HG02885 (cell line): ENCODE measurements at regions not wholly inside any gene's neighbourhood (a gene's known extent, or its start where the extent isn't known, plus 50 kb on each side); places are given as distances from the start of the nearest gene placed in this dataset.

Source experiments
- ATAC-seq: cut with Tn5 transposase; IDR thresholded peaks from one replicate; pipeline ENCODE4 v1.9.1; 2021; ENCODE audit warnings: mild to moderate bottlenecking; ENCODE audit not compliant: unreplicated experiment, poor library complexity

DNA sequence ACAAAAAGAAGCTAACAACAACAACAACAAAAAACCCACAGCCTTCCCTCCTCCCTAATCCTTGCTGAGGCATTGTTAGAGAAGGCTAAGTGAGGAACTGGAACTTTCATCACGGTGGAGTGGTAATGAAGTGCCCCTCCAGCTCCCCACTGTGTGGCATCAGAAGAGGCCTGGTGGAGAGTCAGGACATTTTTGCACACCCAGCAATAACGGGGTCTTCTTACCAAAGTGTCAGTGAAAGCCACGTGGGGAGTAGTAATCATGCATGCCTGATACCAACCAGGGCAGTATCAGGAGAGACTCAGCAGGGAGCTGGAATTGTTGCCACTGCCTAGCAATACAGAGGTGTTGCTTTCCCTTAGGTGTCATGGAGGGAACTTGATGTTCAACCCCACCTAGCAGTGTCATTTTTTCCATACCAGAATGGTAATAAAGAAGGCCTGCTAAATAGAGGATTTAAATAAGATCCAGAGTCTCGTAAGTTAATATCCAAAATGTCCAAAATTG, 299.7 kb upstream of the RGS6 start:
- ATAC-seq: no peak

DNA sequence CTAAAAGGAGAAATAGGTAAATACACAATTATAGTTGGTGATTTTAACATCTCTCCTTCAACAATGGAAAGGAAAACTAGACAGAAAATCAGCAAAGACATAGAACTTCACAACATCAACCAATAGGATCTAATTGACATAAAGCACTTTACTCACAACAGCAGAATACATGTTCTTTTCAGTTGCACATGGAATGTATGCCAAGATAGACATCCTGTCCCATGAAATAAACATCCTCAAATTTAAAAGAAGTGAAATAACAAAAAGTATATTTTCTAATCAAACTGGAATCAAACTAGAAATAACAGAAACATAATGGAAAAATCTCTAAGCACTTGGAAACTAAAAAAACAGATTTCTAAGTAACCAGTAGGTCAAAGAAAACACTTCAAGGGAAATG, 296.2 kb upstream of the RGS6 start:
- ATAC-seq: no peak

GRCh38 chr14:71636820-71637471, 295.3 kb upstream of the RGS6 start:
- ATAC-seq: no peak

- no peak for ATAC-seq
Measured at GRCh38 chr14:71638523-71639196, 293.6 kb upstream of the RGS6 start.

GRCh38 chr14:71642715-71643114, 289.5 kb upstream of the RGS6 start:
- ATAC-seq: no peak

DNA sequence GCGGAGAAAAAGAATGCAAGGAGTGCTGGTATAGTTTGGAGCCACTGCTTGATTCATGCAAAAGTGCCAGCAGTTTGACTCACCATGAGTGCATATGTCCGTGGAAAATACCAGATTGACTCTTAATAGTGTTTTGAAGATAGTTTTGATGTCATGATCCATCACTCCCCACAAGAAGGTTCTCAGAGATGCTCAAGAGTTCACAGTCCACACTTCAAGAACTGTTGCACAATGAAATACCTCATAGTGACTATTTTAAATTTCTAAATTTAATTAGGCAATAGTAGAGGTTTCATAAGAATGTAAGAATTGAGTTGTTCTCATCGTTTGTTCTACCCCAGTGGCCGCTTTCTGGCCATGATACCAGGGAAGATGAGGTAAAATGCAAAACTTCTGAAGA, 286.6 kb upstream of the RGS6 start:
- no peak for ATAC-seq

GRCh38 chr14:71646518-71646917, 285.7 kb upstream of the RGS6 start:
- no peak for ATAC-seq

DNA sequence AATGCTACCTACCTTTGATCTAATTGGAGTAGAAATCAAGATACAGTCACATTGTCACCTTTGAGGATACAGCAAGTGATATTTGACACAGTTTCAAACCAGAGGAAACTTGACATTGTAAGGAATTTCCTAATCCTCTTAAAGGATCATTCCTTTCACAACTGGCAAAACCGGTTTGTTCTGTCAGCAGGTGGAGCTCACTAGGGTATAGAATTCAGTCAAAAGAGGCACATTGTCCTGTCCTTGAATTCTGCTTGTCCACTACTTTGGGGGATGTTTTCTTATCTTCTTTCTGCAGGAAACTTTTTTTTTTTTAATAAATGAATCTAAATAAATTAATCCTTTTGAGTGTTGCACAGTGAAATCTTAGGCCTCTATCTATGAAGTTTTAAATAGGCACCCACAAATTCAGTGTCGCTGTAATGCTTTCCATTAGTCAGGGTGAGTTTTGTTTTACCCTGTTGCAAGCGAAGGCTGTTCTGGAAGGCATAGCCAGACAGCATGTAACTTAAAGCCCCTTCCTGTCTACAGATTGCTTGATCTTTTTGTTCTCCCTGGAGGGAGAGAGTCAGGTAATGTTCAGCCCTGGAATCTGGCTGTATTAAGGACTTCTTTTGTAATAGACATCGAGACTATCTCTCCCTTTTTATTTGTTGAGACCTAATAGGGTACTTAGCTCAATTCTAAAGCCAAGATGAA, 285.0 kb upstream of the RGS6 start:
- ATAC-seq: no peak

GRCh38 chr14:71648725-71649124, 283.5 kb upstream of the RGS6 start:
- ATAC-seq: no peak

GRCh38 chr14:71650187-71650755, 282.0 kb upstream of the RGS6 start:
- ATAC-seq: no peak

- no peak for ATAC-seq
Measured at GRCh38 chr14:71651228-71651627, 281.0 kb upstream of the RGS6 start.

DNA sequence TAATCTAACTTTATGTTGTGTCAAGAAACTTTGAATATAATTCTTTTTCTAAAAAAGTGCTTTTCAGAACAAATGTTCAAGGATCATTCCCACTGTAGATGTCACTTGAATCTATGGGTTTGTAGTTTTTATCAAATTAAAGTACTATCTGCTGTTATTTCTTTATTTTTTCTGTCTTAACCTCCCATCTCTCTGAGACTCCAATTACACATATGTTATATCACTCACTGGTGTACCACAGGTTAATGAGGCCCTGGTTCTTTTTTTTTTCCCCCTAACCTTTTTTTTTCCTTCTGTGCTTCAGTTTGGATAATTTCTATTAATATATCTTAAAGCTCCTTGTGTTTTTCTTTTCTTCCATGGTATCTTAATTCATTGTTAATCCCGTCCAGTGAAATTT, 279.9 kb upstream of the RGS6 start:
- no peak for ATAC-seq

DNA sequence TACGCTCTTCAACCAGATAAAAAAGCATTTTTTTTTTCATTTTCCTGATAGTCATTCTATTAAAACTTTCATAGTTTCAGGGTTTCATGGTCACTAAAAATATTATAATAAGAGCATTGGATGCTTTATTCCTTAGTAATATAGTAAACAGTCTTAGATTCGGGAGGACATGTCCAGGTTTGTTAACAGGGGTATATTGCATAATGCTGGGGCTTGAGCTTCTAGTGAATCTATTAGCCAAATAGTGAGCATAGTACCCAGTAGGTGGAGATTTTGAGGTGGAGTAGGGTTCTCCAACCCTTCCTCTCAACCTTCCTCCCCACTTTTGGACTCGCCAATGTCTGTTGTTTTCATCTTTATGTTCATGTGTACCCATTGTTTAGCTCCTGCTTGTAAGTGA, 277.4 kb upstream of the RGS6 start:
- ATAC-seq: no peak

DNA sequence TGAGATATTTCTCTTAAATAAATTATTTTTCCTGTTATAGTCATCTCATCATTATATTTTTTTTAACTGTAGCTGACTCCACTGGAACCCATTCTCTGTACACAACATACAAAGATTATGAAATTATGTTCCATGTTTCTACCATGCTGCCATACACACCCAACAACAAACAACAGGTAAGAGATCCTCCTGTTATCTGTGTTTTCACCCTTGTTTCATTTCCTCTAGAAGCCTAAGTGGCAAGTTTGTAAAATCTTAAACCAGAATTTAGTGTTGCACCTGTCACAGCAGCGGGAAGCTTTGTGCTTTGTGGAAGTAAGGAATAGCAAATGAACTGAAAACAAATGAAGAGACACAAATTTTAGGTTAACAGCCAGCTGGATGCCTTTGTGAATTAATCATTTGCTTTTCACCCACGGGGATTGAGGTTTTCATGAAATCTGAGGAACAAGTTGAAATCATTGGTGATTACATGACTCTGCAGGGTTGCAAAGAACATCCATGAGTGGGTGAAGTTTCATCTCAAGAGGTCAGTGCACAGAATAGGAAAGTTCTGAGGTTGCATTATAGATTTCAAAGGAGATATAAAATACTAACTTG, 273.9 kb upstream of the RGS6 start:
- ATAC-seq: no peak

- no peak for ATAC-seq
Measured at GRCh38 chr14:71659159-71659558, 273.1 kb upstream of the RGS6 start.

DNA sequence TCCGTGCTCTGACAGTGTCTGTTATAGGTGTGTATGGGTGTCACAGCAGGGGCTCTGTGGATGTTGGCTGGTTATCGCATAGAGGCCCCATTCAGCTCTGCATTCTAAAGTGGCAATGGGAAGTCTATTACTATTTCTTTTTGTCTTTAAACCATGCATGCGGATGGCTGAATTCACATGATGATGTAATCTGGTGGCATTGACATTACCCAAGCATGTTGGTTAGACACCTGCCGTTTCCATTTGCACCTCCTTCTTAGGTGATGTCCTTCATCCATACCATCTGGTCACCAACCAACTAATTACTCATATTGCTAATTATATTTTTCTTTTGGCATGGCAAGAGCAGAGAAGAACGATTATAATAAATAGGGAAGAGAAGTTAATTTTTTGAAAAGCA, 270.8 kb upstream of the RGS6 start:
- ATAC-seq: no peak

- no peak for ATAC-seq
Measured at GRCh38 chr14:71662291-71662790, 269.9 kb upstream of the RGS6 start.

DNA sequence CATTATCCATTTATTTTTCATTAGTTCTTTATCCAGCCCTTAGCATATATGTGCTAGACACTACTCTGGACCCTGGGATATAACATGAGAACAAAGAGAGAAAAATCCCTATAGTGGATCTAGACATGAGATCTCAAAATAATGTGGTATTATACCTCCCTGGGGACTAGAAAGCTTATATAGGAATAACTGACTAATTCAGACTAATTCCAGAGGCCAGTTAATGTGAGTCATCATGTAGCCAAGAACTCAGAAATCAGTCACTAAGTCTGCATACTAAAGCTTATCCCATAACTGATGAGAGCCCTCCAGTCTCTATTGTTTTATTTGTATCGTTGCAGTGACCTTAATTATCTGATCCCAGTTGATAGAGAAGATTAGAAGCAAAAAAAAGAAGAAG, 267.1 kb upstream of the RGS6 start:
- no peak for ATAC-seq

DNA sequence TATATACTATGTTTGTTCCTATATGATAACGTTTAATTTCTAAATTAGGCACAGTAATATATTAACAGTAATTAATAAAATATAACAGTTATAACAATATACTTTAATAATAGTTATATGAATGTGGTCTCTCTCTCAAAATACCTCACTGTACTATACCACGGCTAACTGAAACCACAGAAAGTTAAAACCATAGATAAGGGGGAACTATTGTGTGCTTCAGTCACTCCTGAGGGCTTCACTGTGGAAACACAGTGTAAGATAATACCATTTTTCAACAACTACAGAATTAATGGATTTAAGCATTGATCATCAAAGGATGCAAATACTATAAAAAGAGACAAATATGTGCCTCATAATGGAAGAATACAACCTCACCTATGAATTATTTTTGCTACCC, 266.4 kb upstream of the RGS6 start:
- ATAC-seq: no peak

DNA sequence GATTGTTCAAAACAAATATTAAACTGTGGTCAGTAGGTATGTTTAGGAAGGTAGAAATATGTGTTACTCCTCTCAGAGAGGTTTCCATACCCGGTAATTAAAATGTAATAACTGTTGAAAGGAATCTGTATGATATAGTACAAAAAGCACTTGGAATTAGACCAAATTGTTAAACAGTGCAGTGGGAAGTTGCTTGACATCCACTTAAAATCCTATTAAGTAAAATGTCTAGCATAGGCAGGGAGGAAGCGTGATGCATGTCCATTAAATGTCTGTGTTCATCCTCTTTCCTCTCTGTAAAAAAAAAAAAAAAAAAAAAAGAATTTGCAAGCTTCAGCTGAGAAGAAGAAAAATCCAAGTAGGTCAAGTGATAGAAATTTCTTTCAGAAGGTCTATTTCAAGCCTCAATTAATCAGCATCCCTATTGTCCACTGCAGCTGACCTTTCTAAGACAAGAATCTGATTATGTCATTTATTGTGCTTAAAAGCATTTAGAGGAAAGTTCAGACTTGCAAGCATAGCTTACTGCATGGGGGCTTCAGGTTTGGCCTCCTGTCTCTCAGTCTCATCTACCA, 265.6 kb upstream of the RGS6 start:
- no peak for ATAC-seq
